ENCODE measurements at regions not wholly inside any gene's neighbourhood (a gene's known extent, or its start where the extent isn't known, plus 50 kb on each side); places are given as distances from the start of the nearest gene placed in this dataset.

DNA sequence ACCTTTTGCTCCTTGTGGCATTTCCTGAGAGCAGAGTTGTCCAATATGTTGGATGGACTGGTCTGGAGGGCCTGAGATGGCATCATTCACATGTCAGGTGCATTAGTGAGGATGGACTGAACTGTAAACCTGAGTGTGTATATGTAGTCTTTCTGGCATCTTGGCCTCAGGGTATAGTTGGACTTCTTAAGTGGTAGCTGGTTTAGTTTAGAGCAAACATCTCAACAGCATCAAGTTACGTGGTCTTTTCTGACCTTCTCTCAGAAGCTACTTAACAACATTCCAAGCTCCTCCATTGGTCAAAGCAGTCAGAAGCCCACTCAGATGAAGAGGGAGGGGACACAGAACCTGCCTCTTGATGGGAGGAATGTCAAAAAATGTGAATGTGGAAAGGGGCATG lies 829.9 kb downstream of the METTL15 start:
- TF ChIP-seq, protein P1, sequence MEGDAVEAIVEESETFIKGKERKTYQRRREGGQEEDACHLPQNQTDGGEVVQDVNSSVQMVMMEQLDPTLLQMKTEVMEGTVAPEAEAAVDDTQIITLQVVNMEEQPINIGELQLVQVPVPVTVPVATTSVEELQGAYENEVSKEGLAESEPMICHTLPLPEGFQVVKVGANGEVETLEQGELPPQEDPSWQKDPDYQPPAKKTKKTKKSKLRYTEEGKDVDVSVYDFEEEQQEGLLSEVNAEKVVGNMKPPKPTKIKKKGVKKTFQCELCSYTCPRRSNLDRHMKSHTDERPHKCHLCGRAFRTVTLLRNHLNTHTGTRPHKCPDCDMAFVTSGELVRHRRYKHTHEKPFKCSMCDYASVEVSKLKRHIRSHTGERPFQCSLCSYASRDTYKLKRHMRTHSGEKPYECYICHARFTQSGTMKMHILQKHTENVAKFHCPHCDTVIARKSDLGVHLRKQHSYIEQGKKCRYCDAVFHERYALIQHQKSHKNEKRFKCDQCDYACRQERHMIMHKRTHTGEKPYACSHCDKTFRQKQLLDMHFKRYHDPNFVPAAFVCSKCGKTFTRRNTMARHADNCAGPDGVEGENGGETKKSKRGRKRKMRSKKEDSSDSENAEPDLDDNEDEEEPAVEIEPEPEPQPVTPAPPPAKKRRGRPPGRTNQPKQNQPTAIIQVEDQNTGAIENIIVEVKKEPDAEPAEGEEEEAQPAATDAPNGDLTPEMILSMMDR (IDR thresholded peaks at IDR 0.05), result no peak
- TF ChIP-seq EZH2 (IDR thresholded peaks at IDR 0.05; ENCODE audit: borderline replicate concordance, insufficient read depth, low read depth, low read length, poor library complexity, severe bottlenecking), result no peak

All from B cell (primary cell).